Central memory CD8-positive, alpha-beta T cell (primary cell): ENCODE measurements at regions not wholly inside any gene's neighbourhood (a gene's known extent, or its start where the extent isn't known, plus 50 kb on each side); places are given as distances from the start of the nearest gene placed in this dataset.

Experiments
- ATAC-seq: fragments of 150-1000 bp; cut with Tn5 transposase; replicated peaks from 2 replicates; pipeline ENCODE4 v1.10.0; 2022; ENCODE audit warnings: mild to moderate bottlenecking, moderate FRiP score, moderate number of reproducible peaks; ENCODE audit not compliant: poor library complexity, severe bottlenecking; ENCODE audit errors: extremely low read depth
- DNase-seq, 2 donors: peaks; one replicate each; pipeline ENCODE4 v3.0.0; 2021; ENCODE audit warnings: low spot score in 2 of 2
- H3K27ac Mint-ChIP-seq: one replicate; pipeline ENCODE4 v1.8.0; 2022; ENCODE audit warnings: low read depth, mild to moderate bottlenecking, moderate library complexity, mixed read lengths
- H3K27me3 Mint-ChIP-seq: one replicate; pipeline ENCODE4 v1.8.0; 2022; ENCODE audit warnings: mixed read lengths
- H3K36me3 Mint-ChIP-seq: one replicate; pipeline ENCODE4 v1.8.0; 2022; ENCODE audit warnings: mild to moderate bottlenecking, moderate library complexity, mixed read lengths; ENCODE audit not compliant: insufficient read depth
- H3K4me1 Mint-ChIP-seq: one replicate; pipeline ENCODE4 v1.8.0; 2022; ENCODE audit warnings: mixed read lengths
- H3K4me3 Mint-ChIP-seq: one replicate; pipeline ENCODE4 v1.8.0; 2022; ENCODE audit warnings: mild to moderate bottlenecking, moderate library complexity, mixed read lengths
- H3K9me3 Mint-ChIP-seq: one replicate; pipeline ENCODE4 v1.8.0; 2022; ENCODE audit warnings: mixed read lengths

DNA sequence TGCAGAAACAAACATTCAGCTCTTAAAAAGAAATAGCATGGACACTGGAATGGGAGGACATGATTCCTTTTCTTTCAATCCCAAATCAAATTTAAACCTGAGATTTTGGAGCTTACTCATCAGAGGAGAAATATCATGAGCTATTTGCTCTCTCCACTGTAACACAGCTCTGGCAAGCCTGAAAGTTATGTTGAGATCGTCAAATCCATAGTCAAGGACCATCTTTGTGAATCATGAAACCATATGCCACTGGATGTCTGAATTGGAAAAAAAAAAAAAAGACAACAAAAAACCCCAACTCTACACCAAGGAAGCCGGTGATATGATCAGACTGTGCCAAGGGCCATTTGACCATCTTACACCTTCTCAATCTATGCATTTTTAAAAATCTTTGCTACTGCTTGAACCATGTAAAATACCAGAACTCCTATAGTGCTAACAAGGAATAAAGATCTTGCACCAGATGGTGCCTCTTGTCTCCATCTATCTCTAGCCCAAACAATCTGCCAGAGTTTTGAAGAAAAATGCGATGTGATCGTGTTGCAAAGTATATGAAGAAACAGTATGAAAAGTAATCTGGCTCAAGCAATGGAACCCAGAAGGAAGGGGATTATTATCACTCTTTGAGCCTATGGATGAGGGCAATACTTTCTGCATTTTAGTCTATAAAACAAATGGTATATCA is 138.1 kb upstream of the MEF2C start:
- no peaks in the 10 kb centered on the region for H3K4me1 Mint-ChIP-seq
- DNase-seq (no peak), ATAC-seq (no peak)
- no peak overlapping the region for H3K27ac Mint-ChIP-seq
- peaks cover 5% of the 10 kb centered on the region for H3K9me3 Mint-ChIP-seq
- H3K27me3 Mint-ChIP-seq = no peaks in the 10 kb centered on the region
- peaks cover 1% of the 10 kb centered on the region for H3K36me3 Mint-ChIP-seq
- H3K4me3 Mint-ChIP-seq = no peak overlapping the region

DNA sequence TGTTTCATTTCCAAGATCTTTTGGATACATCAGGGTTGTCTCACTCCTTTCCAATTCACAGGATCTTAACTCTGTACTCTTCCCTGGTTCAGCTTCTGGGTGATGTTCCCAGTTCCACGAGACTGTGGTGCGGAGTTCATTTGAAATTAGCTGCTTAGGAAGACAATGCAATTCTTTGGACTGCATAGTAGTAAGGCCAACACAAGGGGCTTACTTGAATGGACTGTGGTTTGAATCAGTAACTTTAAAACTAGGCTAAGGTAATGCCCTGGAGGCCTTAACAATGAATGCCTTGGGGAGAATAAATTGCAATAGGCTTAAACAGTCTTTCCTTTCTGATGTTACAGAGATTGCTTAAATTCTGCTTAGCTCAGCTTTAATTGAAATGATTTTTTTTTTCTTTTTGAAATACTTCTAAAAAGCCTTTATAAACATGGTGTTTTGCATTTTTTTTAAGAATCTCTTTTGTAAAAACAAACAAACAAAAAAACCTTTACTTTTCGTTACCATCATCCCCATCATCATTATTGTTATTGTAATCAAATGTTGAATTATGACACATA is 133.8 kb upstream of the MEF2C start:
- H3K4me3 Mint-ChIP-seq = no peak overlapping the region
- H3K9me3 Mint-ChIP-seq = no peaks in the 10 kb centered on the region
- H3K36me3 Mint-ChIP-seq = no peaks in the 10 kb centered on the region
- no peak overlapping the region for H3K27ac Mint-ChIP-seq
- ATAC-seq (no peak), DNase-seq (no peak)
- no peaks in the 10 kb centered on the region for H3K27me3 Mint-ChIP-seq
- H3K4me1 Mint-ChIP-seq = no peaks in the 10 kb centered on the region

DNA sequence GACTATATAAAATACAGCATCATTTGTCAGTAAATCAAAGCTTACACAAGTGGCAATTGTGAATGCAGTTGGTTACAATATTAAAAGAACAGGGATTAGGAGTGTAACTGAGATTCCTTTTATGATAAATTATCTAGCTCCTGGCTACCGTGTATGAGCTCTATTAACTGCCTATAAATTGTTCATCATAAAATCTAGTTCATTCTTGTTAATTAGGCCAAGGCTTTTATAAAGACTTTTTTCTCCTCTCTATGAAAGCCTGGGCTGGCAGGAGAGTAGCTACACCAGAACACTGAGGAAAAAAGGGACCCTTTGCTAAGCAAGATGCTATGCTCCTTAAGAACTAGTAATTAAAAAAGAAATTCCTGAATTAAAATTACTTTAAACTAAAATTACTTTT is 132.4 kb upstream of the MEF2C start:
- H3K4me1 Mint-ChIP-seq = no peaks in the 10 kb centered on the region
- H3K9me3 Mint-ChIP-seq = no peaks in the 10 kb centered on the region
- ATAC-seq = no peak
- no peak for DNase-seq
- no peak overlapping the region for H3K4me3 Mint-ChIP-seq
- no peaks in the 10 kb centered on the region for H3K36me3 Mint-ChIP-seq
- H3K27ac Mint-ChIP-seq = no peak overlapping the region
- H3K27me3 Mint-ChIP-seq = no peaks in the 10 kb centered on the region

GRCh38 chr5:89011778-89012711 is 129.1 kb upstream of the MEF2C start:
- no peak for DNase-seq
- Mint-ChIP-seq H3K9me3 (no peaks in the 10 kb centered on the region), H3K27me3 (no peaks in the 10 kb centered on the region), H3K27ac (no peak overlapping the region), H3K4me1 (no peaks in the 10 kb centered on the region), H3K4me3 (no peak overlapping the region), H3K36me3 (no peaks in the 10 kb centered on the region)
- ATAC-seq = no peak

- DNase-seq (no peak), ATAC-seq (no peak)
- H3K27me3 Mint-ChIP-seq = no peaks in the 10 kb centered on the region
- no peak overlapping the region for H3K4me3 Mint-ChIP-seq
- H3K4me1 Mint-ChIP-seq = no peaks in the 10 kb centered on the region
- H3K9me3 Mint-ChIP-seq = no peaks in the 10 kb centered on the region
- no peaks in the 10 kb centered on the region for H3K36me3 Mint-ChIP-seq
- no peak overlapping the region for H3K27ac Mint-ChIP-seq
Measured at GRCh38 chr5:89010512-89010911, 127.5 kb upstream of the MEF2C start.

GRCh38 chr5:89008291-89008690 is 125.3 kb upstream of the MEF2C start:
- H3K27ac Mint-ChIP-seq = no peak overlapping the region
- H3K27me3 Mint-ChIP-seq = no peaks in the 10 kb centered on the region
- H3K9me3 Mint-ChIP-seq = peaks cover 5% of the 10 kb centered on the region
- ATAC-seq (no peak), DNase-seq (no peak)
- no peaks in the 10 kb centered on the region for H3K4me1 Mint-ChIP-seq
- H3K4me3 Mint-ChIP-seq = no peak overlapping the region
- H3K36me3 Mint-ChIP-seq = no peaks in the 10 kb centered on the region

GRCh38 chr5:89005990-89006389 is 123.0 kb upstream of the MEF2C start:
- H3K4me1 Mint-ChIP-seq = no peaks in the 10 kb centered on the region
- no peak overlapping the region for H3K27ac Mint-ChIP-seq
- no peak for ATAC-seq
- no peaks in the 10 kb centered on the region for H3K36me3 Mint-ChIP-seq
- DNase-seq = no peak
- no peaks in the 10 kb centered on the region for H3K27me3 Mint-ChIP-seq
- no peak overlapping the region for H3K4me3 Mint-ChIP-seq
- peaks cover 5% of the 10 kb centered on the region for H3K9me3 Mint-ChIP-seq

DNA sequence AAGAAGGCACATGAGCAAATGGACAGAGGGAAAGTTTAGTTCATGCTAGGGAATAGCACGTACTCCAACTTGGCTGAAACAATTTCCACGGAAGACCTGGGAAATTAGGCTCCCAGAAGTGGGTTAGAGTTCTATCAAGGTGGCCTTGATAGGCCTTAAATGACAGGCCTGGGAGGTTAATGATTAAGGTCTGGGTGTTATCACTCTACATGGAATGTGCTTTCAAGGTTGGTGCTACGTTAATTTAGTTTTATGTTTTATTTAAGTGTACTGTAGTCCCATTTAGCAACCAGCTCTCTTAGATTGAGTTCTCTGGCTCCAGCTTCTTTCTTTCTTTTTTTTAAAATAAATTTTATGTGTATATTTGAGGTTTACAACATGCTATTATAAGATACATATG is 121.4 kb upstream of the MEF2C start:
- Mint-ChIP-seq H3K36me3 (no peaks in the 10 kb centered on the region), H3K4me3 (no peak overlapping the region), H3K27ac (no peak overlapping the region), H3K27me3 (no peaks in the 10 kb centered on the region), H3K4me1 (no peaks in the 10 kb centered on the region), H3K9me3 (peaks cover 5% of the 10 kb centered on the region)
- ATAC-seq (no peak), DNase-seq (no peak)

- Mint-ChIP-seq H3K36me3 (no peaks in the 10 kb centered on the region), H3K9me3 (peaks cover 5% of the 10 kb centered on the region), H3K4me1 (no peaks in the 10 kb centered on the region), H3K4me3 (no peak overlapping the region), H3K27ac (no peak overlapping the region), H3K27me3 (no peaks in the 10 kb centered on the region)
- ATAC-seq (no peak), DNase-seq (no peak)
Measured at GRCh38 chr5:89003563-89004036, 120.6 kb upstream of the MEF2C start.

- DNase-seq (no peak), ATAC-seq (no peak)
- H3K4me1 Mint-ChIP-seq = no peaks in the 10 kb centered on the region
- no peaks in the 10 kb centered on the region for H3K36me3 Mint-ChIP-seq
- no peaks in the 10 kb centered on the region for H3K27me3 Mint-ChIP-seq
- H3K4me3 Mint-ChIP-seq = no peak overlapping the region
- peaks cover 5% of the 10 kb centered on the region for H3K9me3 Mint-ChIP-seq
- H3K27ac Mint-ChIP-seq = no peak overlapping the region
Measured at GRCh38 chr5:88999853-89000252, 116.9 kb upstream of the MEF2C start.

DNA sequence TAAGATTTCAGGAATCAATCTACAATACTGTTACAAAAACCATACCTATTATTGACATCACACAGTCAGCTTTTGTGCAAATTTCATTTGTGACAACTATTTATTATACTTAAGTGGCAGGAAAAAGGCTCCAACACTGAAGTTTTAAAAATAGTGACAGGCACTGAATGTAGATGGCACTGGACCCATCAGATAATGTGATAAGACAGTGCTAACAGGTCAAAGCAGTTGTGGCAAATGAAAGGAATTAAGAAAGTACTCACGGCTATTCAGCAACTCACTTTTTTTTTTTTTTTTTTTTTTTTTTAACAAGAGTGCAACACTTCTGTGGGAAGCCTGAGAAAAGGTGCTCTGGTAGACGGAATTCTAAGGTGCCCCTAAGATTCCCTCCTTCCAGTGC is 115.0 kb upstream of the MEF2C start:
- no peaks in the 10 kb centered on the region for H3K4me1 Mint-ChIP-seq
- peaks cover 5% of the 10 kb centered on the region for H3K9me3 Mint-ChIP-seq
- no peak overlapping the region for H3K4me3 Mint-ChIP-seq
- no peaks in the 10 kb centered on the region for H3K36me3 Mint-ChIP-seq
- DNase-seq = no peak
- H3K27me3 Mint-ChIP-seq = no peaks in the 10 kb centered on the region
- no peak for ATAC-seq
- H3K27ac Mint-ChIP-seq = no peak overlapping the region

DNA sequence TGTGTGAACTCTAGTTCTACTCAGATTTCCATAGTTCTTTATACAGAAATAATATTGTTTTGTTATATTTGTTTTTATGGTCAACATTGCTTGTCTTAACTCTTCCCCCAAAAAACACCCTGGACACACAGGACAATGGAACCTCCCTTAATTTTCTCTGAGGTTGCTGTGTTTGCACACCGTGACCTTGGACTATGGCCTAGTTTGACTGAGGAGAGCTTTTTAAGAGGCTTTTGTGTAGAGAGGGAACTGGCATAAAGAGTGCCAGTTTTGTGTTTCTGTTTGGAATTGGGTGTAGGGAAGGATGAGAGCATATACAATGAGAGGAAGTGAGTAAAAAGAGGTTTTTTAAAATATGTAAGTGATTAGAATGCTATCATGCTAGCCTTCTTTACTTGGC is 101.1 kb upstream of the MEF2C start:
- ATAC-seq (no peak), DNase-seq (no peak)
- H3K27ac Mint-ChIP-seq = no peak overlapping the region
- H3K4me1 Mint-ChIP-seq = no peaks in the 10 kb centered on the region
- H3K36me3 Mint-ChIP-seq = no peaks in the 10 kb centered on the region
- H3K27me3 Mint-ChIP-seq = no peaks in the 10 kb centered on the region
- peaks cover 5% of the 10 kb centered on the region for H3K9me3 Mint-ChIP-seq
- no peak overlapping the region for H3K4me3 Mint-ChIP-seq

GRCh38 chr5:88979726-88980125 is 96.7 kb upstream of the MEF2C start:
- no peak overlapping the region for H3K4me3 Mint-ChIP-seq
- no peaks in the 10 kb centered on the region for H3K27me3 Mint-ChIP-seq
- no peak overlapping the region for H3K27ac Mint-ChIP-seq
- H3K36me3 Mint-ChIP-seq = no peaks in the 10 kb centered on the region
- no peak for ATAC-seq
- H3K9me3 Mint-ChIP-seq = peaks cover 8% of the 10 kb centered on the region
- no peak for DNase-seq
- H3K4me1 Mint-ChIP-seq = no peaks in the 10 kb centered on the region
